HG02610 (cell line): ENCODE measurements at regions not wholly inside any gene's neighbourhood (a gene's known extent, or its start where the extent isn't known, plus 50 kb on each side); places are given as distances from the start of the nearest gene placed in this dataset.

Experiments used
- ATAC-seq: cut with Tn5 transposase; IDR thresholded peaks from one replicate; pipeline ENCODE4 v1.9.1; 2021; ENCODE audit warnings: mild to moderate bottlenecking, moderate library complexity; ENCODE audit not compliant: unreplicated experiment

DNA sequence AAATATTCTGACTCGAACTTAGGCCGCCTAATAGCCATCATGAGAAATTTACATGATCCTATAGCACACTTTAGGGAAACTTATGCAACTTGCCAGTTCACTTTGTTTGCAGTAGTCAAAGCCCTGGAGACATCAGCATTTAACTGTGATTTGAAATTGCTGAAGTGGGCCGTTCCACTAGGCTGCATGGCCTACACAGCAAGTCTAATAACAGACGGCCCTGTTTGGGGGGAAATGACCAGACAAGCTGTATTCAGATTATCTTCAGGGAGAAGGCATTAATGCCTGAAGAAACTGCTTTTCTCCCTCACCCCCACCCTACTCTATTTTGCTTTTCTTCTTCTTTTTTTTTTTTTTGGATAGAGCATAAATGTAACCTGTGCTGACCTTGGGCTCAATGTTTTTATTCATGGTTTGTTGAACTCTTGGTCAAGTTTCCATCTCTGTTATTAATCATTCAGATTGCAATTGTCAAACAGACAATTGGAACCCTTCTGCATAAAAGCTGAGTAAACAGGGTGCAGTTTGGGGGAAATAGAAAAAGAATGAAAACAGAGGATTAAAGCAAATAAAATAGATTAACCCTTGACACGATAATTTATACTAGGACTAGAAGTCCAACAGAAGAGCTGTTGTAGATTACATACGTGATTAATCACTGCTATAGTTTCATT, 1928.2 kb upstream of the WWC1 start:
- no peak for ATAC-seq

DNA sequence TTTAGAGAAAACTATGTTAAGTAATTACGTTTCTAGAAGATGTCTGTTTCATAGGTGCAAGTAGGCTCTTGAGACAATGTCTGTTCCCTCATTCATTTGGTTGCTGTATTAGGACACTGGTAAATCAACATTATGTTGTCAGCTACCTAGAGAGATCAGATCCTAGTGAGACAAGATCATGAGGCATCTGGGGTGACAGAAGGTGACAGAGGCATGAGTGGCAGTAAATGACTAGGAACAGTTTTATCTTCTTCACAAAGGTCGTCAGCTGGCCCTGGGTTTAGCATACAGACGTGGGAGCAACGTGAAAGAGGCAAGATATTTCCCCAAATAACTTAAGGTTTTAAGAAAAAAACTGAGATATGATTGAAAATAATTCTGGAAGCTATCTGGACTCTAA, 1926.3 kb upstream of the WWC1 start:
- no peak for ATAC-seq

DNA sequence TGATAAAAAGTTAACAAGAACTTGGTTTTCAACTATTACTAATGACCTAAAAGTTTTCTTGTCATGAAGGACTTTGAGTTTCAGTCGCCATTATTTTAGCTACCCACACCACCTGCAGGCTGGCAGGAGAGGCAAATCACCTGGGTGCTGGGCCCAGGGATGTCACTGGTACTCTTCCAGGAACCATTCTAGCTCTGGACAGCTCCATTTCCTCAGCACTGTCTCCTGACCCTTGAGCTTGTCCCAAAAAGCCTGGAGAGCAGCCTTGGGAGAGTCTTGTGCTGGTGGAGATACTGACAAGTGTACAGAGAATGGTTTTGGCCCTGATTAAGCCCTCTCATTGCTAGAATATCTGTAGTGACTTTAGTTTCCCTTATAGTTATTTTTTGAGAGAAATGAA, 1924.1 kb upstream of the WWC1 start:
- ATAC-seq = no peak

DNA sequence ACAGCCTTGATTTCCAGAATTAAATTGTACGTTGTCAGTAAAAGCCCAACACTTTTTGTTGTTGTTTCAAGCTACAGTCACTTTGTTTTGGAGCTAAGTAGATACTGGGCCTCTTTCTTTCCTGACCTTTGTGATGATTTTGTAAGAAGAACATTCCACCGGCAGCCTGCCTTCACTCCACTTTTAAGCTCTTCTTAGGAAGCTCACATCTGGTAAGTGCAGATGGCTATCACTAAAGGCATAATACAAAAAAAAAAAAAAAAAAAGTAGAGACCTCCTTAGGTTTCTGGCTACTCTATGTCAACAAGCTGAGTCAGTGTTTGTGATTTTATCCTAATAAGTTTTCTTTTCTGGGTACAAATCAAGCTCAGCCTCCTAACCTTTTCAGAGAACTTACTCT, 1922.1 kb upstream of the WWC1 start:
- ATAC-seq = no peak

DNA sequence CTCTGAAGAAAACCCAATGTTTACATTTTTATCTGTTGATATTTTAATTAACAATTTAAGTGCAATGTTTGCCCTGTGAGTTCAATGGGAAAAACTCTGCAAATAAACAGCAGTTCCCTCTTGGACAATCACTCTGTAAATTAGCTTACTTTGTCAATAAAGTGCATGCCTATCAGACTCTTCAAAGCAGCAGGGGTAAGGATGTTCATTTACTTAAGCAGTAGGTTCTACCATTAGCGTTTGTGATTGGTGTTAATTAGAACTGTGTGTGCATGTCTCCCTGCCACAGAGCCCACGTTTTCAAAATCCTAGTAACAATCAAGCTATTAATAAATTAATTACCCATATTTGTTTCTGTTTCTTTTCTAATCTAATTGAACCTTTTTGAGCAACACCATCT, 1921.6 kb upstream of the WWC1 start:
- ATAC-seq = no peak

DNA sequence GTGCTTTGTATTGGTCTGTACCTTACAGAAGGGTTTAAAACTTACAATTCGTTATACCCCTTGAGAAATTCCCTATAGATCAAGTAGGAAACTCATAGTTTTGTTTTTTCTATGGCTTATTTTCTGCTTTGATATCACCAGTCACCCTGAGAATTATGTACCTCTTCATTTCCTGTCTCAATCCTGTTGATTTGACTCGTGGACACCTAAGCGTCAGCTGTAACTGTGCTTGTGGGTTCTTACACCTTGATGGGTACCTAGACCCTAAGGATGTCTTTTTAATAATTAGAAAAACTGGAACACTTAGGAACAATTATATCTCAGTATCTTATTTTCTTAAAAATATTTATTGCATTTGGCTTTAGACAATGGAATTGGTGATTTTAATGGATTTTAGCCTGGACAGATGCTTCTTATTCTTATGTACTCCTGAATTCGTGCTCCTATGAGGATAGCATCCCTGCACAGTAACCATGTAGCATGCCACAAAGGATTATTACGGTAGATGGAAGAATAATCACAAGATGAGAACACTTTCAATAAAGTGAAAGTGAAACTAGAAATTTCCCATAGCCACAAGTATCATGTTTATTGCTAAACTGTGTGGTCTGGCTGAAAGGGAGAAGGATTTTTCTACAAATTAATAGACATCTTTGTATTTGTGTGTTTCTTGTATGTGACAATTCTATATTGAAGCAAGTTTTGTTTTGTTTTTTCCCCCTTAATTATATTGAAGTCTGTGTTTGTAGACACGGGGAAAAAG, 1920.3 kb upstream of the WWC1 start:
- no peak for ATAC-seq

DNA sequence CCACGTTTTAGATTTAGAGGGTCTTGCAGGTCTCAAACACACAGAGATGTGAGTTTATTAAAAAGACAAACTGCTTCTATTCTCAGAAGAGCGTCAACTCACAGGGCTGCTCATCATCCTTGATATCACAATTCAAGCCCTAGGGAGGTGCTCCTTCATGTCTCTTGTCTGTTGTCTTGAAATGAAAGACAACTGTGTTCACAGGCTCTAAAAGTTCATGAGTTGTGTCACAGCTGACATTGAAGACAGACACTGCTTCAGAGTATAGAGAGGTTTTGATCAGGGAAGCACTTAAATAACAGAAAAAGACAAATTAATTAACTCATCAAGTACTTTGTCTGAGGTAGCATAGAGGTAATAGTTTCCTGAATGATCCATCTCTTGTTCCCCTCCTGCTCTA, 1917.6 kb upstream of the WWC1 start:
- ATAC-seq = no peak

DNA sequence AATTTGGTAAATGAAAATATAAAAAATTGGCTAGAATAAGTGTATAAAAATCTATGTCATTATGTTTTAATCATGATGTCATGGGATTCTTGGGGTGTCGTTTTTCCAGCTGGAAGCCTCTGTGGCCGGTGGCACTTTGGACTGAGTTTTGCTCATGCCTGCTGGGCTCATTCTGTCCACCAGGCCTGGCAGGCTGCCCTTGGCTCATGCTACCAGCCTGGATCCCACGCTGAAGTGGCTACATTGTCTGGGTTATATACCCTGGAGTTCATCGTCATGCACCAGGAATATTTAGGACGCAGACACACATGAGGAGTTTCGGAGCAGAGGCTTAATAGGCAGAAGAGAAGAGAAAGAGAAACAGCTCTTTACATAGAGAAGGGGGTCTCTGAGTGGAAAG, 1913.7 kb upstream of the WWC1 start:
- ATAC-seq = no peak

GRCh38 chr5:166379517-166379916, 1911.9 kb upstream of the WWC1 start:
- no peak for ATAC-seq

GRCh38 chr5:166382031-166382430, 1909.4 kb upstream of the WWC1 start:
- no peak for ATAC-seq

DNA sequence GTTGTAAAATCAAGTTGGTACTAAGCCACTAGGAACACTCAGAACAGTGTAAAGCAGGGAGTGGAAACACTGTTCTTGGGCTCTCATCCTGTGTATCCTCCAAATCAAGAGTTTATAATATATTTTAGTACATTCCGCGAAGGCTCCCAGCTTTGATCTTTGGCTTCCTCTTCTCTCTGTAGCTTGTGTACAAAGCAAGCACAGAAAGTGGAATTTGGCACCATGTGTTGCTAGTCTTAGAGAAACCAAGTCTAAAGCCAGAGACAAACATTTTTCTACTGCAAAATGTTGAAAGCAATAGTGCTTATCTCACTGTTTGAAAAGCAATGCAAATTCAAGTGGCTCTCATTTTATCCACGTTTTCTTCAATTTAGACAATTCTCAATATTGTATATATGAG, 1893.3 kb upstream of the WWC1 start:
- ATAC-seq = no peak

DNA sequence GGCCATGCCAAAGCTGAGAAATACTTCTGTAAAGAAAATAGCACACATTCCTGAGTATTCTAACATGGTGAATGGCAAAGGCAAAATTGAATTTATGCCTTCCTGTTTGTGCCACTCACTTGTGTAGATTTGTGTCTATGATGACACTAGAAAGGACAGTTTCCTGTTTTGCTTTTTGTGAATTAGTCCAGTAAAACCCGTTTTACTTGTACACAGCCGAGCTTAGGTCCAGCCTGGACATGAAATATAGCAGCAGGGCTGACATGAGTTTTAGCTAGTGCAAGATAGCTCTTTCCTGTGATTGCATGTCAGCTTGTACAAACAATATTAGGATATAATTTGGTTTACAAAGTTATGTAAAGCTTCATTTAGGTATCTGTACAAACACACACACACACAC, 1891.7 kb upstream of the WWC1 start:
- ATAC-seq = no peak

- no peak for ATAC-seq
Observed at GRCh38 chr5:166401391-166401790, 1890.1 kb upstream of the WWC1 start.

DNA sequence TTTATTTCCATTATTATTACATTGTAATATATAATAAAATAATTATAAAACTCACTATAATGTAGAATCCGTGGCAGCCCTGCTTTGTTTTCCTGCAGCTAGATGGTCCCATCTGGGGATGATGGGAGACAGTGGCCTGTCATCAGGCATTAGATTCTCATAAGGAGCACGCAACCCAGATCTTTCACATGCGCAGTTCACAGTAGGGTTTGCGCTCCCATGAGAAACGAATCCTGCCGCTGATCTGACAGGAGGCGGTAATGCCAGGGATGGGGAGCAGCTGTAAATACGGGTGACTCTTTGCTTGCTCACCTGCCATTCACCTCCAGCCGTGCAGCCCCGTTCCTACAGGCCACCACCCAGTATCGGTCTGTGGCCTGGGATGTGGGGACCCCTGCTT, 1879.3 kb upstream of the WWC1 start:
- ATAC-seq = no peak

DNA sequence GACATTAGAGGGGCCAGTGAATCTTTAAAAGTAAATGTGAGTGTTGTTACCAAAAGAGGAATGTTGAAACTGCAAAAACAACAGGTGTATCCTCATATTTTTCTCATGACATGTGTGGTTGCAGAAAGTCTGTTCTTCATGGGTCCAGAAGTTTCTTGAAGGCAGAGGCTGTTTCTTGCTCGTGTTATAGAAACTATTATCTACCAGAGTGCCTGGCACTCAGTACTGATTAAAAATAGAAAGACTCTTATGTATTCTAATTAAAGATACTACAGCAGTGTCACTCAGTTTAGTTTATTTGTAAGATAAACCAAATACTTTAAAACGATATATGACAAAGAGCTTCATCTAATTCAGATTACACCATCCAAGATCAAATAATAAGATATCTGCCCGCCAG, 1864.2 kb upstream of the WWC1 start:
- ATAC-seq = no peak

- ATAC-seq = no peak
Observed at GRCh38 chr5:166428264-166428803, 1863.1 kb upstream of the WWC1 start.

- ATAC-seq = no peak
Observed at GRCh38 chr5:166430491-166431319, 1860.7 kb upstream of the WWC1 start.

- no peak for ATAC-seq
Observed at GRCh38 chr5:166431456-166431855, 1860.0 kb upstream of the WWC1 start.

DNA sequence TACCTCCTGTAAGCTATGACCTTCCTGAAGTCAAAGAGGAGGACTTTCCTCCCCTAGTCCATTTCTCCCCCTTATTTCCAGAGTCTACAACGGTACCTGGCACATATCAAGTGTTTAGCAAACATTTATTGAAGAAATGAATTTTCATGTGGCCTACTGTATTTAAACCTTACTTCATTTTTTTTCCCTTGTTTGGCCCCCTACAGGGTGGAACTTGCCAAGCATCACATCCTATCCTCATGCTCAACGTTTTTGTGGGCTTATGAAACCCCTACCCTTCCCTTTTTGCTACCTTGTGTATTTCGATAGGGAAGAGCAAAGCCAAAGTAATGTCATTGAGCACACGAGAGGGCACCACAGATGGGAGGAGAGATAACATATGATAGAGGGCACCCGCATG, 1857.8 kb upstream of the WWC1 start:
- ATAC-seq = no peak

GRCh38 chr5:166436872-166437271, 1854.6 kb upstream of the WWC1 start:
- no peak for ATAC-seq

DNA sequence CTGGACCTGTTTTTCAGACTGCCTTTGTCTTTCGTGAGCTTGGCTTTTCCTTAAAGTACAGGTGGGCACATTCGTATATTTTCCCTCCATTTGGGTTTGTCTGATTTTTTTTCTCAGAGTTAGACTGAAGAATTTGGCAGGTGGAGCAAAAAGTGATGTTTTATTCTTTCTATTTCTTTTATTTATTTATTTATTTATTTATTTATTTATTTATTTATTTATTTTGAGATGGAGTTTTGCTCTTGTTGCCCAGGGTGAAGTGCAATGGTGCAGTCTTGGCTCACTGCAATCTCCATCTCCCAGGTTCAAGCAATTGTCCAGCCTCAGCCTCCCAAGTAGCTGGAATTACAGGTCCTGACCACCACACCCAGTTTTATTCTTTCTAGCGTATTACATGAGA, 1805.1 kb upstream of the WWC1 start:
- no peak for ATAC-seq

GRCh38 chr5:166488560-166488959, 1802.9 kb upstream of the WWC1 start:
- ATAC-seq = no peak
